IPS-18a (cell line): ENCODE measurements at regions not wholly inside any gene's neighbourhood (a gene's known extent, or its start where the extent isn't known, plus 50 kb on each side); places are given as distances from the start of the nearest gene placed in this dataset.

ENCODE experiments used
- H3K27ac ChIP-seq: one replicate; pipeline ENCODE4 v1.5.1; 2013; ENCODE audit warnings: low read length
- H3K27me3 ChIP-seq: one replicate; pipeline ENCODE4 v1.6.1; 2013; ENCODE audit warnings: mild to moderate bottlenecking, low read length; ENCODE audit not compliant: control insufficient read depth, insufficient read depth
- H3K36me3 ChIP-seq: one replicate; pipeline ENCODE4 v1.6.1; 2013; ENCODE audit warnings: low read depth, low read length; ENCODE audit not compliant: control insufficient read depth
- H3K4me1 ChIP-seq: one replicate; pipeline ENCODE4 v1.6.1; 2013; ENCODE audit warnings: low read depth, low read length; ENCODE audit not compliant: control insufficient read depth
- H3K4me3 ChIP-seq: one replicate; pipeline ENCODE4 v1.5.1; 2013; ENCODE audit warnings: low read length
- H3K9ac ChIP-seq: one replicate; pipeline ENCODE4 v1.6.1; 2013; ENCODE audit warnings: mild to moderate bottlenecking, low read length, moderate library complexity
- H3K9me3 ChIP-seq: one replicate; pipeline ENCODE4 v1.6.1; 2013; ENCODE audit warnings: low read depth, low read length; ENCODE audit not compliant: control insufficient read depth

DNA sequence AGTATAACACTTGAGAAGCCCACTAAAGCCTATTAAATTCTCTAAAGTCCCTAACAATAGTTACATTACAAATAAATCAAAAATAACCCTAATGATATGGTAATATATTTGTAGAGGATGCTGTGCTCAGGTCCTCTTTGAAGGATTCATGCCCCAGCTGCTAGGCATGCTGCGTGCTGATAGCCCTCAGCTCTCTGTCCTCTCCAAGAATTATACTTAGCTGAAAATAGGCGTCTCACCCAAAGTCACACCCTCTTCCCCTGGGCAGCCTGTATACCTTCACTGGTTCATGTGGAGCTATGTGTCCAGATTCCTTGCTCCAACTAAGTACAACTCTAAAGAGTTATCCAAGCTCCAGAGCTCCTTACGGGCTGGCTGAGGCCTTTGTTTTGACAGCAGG, 312.5 kb upstream of the ZNF385D start:
- no peaks in the 10 kb centered on the region for H3K36me3 ChIP-seq
- H3K4me1 ChIP-seq, result no peaks in the 10 kb centered on the region
- no peak overlapping the region for H3K27ac ChIP-seq
- H3K4me3 ChIP-seq, result no peak overlapping the region
- H3K9ac ChIP-seq, result no peak overlapping the region
- no peaks in the 10 kb centered on the region for H3K27me3 ChIP-seq
- H3K9me3 ChIP-seq, result no peaks in the 10 kb centered on the region

- Histone ChIP-seq H3K4me1 (no peaks in the 10 kb centered on the region), H3K4me3 (no peak overlapping the region), H3K9me3 (no peaks in the 10 kb centered on the region), H3K36me3 (no peaks in the 10 kb centered on the region), H3K9ac (no peak overlapping the region), H3K27me3 (no peaks in the 10 kb centered on the region), H3K27ac (no peak overlapping the region)
Observed at GRCh38 chr3:22068619-22069018, 317.6 kb upstream of the ZNF385D start.

DNA sequence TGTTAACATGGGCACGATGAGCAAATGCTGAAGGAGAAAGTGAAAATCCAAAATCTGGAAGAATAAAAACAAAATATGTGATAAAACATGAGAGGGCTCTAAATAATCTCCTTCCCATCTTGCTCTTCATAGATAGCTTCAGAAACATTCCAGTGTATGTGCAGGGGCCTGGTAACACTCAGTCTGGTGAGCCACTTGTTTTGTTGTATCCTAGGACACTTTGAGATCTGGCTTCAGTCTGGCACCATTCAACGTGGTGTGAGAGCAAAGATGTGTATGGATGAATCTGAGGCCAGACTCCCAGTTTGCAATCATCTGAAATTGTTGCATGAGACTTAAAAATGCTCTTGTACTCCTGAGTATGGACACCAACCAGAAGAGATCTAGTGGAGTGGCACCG, 337.2 kb upstream of the ZNF385D start:
- Histone ChIP-seq H3K4me3 (no peak overlapping the region), H3K27me3 (no peaks in the 10 kb centered on the region), H3K9me3 (no peaks in the 10 kb centered on the region), H3K36me3 (no peaks in the 10 kb centered on the region), H3K27ac (no peak overlapping the region), H3K4me1 (no peaks in the 10 kb centered on the region), H3K9ac (no peak overlapping the region)

DNA sequence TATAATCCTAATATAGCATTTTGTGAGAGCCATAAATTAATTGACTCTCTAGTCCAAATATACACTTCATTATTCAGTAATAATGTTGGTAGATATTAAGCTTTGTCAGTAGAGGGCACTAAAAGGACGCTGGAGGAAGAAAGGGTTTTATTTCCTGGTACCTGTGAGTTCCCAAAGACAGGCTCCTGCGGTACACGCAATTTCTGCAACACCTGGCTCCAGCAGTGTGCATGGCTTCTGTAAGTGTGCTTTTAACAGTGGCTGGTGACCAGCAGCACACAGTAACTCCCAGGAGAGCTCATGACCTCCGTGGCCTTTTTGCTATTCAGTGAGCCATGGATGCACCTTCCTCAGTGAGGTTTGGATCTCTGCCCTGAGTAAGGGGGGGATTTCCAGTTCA, 338.3 kb upstream of the ZNF385D start:
- Histone ChIP-seq H3K27ac (no peak overlapping the region), H3K9me3 (no peaks in the 10 kb centered on the region), H3K27me3 (no peaks in the 10 kb centered on the region), H3K4me1 (no peaks in the 10 kb centered on the region), H3K36me3 (no peaks in the 10 kb centered on the region), H3K9ac (no peak overlapping the region), H3K4me3 (no peak overlapping the region)

DNA sequence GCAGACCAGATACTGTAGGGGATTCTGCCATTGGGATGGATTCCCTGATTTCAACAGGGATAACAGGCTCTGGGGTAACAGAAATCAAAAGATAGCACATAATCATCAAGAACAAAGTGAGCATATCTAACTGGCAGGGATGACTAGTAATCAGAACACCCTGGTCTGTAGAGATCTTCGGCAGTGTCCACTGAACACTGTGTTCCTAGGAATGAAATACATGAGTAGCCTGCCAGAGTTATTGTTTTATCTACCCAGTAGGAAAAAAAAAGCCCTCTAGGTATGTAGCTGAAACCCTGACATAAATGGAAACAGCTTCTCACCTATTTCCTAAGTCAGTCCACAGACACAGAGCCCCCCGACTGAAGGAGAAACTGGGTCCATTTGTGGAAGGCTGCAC, 340.3 kb upstream of the ZNF385D start:
- Histone ChIP-seq H3K9me3 (no peaks in the 10 kb centered on the region), H3K36me3 (no peaks in the 10 kb centered on the region), H3K27me3 (no peaks in the 10 kb centered on the region), H3K9ac (no peak overlapping the region), H3K4me3 (no peak overlapping the region), H3K27ac (no peak overlapping the region), H3K4me1 (no peaks in the 10 kb centered on the region)

GRCh38 chr3:22098021-22098420, 347.0 kb upstream of the ZNF385D start:
- H3K4me3 ChIP-seq, result no peak overlapping the region
- no peak overlapping the region for H3K27ac ChIP-seq
- no peaks in the 10 kb centered on the region for H3K36me3 ChIP-seq
- H3K4me1 ChIP-seq, result no peaks in the 10 kb centered on the region
- H3K9me3 ChIP-seq, result no peaks in the 10 kb centered on the region
- no peak overlapping the region for H3K9ac ChIP-seq
- no peaks in the 10 kb centered on the region for H3K27me3 ChIP-seq

DNA sequence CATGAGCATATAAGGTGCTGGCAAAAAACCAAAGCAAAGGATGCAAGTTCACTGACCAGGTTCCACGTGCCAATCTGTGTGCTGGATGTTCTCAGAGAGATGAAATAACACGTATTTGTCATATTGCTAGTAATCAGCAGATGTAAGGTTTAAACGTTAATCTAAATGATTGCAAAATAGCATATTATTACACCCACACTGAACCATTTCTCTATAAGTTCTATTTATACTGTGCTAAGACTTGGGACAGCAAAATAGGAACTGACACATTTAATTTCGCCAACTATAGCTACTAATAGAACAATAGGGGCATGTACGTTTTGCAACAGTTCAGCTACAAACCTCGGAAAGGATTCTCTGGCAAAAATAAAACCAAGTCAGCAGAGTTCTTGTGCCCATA, 350.3 kb upstream of the ZNF385D start:
- Histone ChIP-seq H3K27ac (no peak overlapping the region), H3K9me3 (no peaks in the 10 kb centered on the region), H3K4me1 (no peaks in the 10 kb centered on the region), H3K4me3 (no peak overlapping the region), H3K9ac (no peak overlapping the region), H3K36me3 (no peaks in the 10 kb centered on the region), H3K27me3 (no peaks in the 10 kb centered on the region)

DNA sequence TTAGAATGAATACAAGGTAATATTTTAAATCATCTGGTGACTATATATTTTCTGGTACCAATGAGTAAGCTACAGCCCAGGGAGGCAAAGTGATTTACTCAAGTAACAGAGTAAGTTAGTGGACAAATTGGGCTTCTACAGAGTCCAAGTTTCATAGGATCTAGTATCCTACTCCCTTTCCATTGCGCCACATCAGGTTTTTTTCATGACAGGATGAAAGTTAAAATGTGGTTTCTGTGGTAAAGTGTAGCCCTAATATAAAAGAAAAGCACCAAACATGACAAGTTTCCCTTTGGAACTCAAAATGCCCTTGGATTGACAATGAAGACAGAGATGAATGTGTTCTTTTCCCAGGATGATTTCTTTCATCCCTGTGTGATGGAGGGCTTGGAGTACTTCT, 350.8 kb upstream of the ZNF385D start:
- Histone ChIP-seq H3K4me3 (no peak overlapping the region), H3K9me3 (no peaks in the 10 kb centered on the region), H3K27me3 (no peaks in the 10 kb centered on the region), H3K4me1 (no peaks in the 10 kb centered on the region), H3K9ac (no peak overlapping the region), H3K27ac (no peak overlapping the region), H3K36me3 (no peaks in the 10 kb centered on the region)

DNA sequence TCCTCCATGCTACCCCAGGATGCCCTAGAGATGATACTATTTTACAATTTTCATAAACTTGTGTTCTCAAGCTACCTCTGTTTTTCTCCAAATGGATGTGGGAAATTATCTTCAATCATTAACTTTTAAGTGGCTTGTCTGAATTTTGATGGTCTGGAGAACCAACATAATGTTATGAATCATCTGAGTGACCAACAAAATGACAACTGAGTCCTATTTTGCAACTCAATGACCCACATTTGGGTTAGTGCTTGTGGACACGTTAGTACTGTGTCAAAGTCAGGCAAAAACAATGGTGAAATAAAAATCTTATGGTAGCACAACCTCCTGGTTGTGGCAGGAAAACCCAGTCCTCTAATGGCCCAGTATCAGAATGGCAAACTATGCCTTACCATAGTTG, 352.4 kb upstream of the ZNF385D start:
- H3K36me3 ChIP-seq, result no peaks in the 10 kb centered on the region
- H3K27me3 ChIP-seq, result no peaks in the 10 kb centered on the region
- no peak overlapping the region for H3K27ac ChIP-seq
- H3K9me3 ChIP-seq, result no peaks in the 10 kb centered on the region
- H3K9ac ChIP-seq, result no peak overlapping the region
- no peaks in the 10 kb centered on the region for H3K4me1 ChIP-seq
- H3K4me3 ChIP-seq, result no peak overlapping the region

DNA sequence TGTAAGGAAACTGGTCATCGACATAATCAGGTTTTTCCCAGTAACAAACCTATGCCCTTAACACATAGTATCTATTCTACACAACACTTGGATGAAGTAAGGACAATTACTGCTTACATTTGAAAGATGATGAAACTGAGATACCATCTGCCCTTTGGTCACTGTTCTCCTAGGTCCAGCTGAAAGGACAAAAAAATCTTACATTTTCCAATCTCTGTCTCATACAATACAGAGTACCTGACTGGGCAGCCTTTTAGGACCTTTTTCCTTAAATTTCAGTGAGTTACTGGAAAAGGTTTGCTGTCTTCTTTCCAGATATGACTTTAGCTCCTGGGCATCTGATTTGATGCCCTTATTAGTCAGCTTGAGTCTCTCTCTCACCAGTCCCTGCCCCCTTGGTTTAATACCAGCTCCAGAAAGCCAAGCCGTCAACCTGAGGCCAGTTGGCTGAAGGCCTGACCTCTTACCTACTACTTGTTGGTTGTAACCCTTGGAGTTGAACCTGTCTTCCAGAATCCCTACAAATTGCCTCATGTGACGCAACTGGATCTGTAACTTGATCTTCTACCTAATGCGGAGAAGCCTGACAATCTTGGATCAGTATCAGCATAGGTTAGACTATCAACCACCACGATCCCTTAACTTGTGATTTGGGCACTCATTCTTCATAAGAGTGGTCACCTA, 355.3 kb upstream of the ZNF385D start:
- no peaks in the 10 kb centered on the region for H3K36me3 ChIP-seq
- H3K27ac ChIP-seq, result no peak overlapping the region
- no peak overlapping the region for H3K4me3 ChIP-seq
- H3K9me3 ChIP-seq, result no peaks in the 10 kb centered on the region
- H3K4me1 ChIP-seq, result no peaks in the 10 kb centered on the region
- no peaks in the 10 kb centered on the region for H3K27me3 ChIP-seq
- no peak overlapping the region for H3K9ac ChIP-seq

DNA sequence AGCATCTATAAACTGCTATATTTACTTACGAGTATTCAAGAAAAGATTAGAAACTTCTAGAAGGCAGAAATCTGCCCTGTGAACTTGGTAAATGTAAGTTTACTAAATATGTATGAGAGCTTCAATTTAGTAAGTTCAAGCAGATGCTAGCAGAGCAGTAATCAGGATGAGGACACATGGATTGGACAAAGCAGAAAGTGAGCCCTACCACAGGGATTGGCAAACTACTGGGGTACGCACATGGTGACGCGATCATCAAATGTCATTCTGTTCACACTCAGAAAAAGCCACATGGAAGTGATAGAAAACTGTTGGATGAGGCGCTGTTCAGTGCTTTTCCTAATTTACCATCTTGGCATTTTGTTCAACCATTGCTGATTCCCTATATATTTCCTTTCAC, 360.2 kb upstream of the ZNF385D start:
- Histone ChIP-seq H3K27me3 (no peaks in the 10 kb centered on the region), H3K27ac (no peak overlapping the region), H3K9me3 (no peaks in the 10 kb centered on the region), H3K4me3 (no peak overlapping the region), H3K4me1 (no peaks in the 10 kb centered on the region), H3K9ac (no peak overlapping the region), H3K36me3 (no peaks in the 10 kb centered on the region)

DNA sequence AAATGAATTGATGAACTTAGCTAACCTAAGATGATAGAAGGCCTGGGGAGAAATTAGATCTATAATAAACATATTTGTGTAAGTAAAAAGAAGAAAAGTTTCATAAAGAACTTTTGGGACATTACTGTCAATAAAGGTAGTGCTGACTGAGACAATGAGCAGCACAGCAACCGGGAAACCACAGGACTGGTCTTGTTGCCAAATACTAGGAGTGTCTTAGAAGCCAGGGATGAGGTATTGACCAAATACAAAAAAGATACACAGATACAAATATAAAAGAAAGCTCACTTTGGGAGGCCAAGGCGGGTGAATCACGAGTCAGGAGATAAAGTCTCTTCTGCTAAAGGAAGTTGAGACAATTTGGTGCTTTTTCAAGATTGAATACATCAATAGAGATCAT, 362.4 kb upstream of the ZNF385D start:
- Histone ChIP-seq H3K4me1 (no peaks in the 10 kb centered on the region), H3K9ac (no peak overlapping the region), H3K36me3 (no peaks in the 10 kb centered on the region), H3K4me3 (no peak overlapping the region), H3K9me3 (no peaks in the 10 kb centered on the region), H3K27me3 (no peaks in the 10 kb centered on the region), H3K27ac (no peak overlapping the region)
